ENCODE measurements at regions not wholly inside any gene's neighbourhood (a gene's known extent, or its start where the extent isn't known, plus 50 kb on each side); places are given as distances from the start of the nearest gene placed in this dataset.

GRCh38 chr1:234697015-234697414 is 87.0 kb upstream of the IRF2BP2 start:
- TF ChIP-seq CTCF (IDR thresholded peaks at IDR 0.05; ENCODE audit: insufficient read depth, low read length) (no peak), GABPA (IDR thresholded peaks at IDR 0.05; ENCODE audit: low read depth) (no peak)

Data from HL-60 (cell line).